Ovary (tissue), 3 donors: ENCODE measurements at regions not wholly inside any gene's neighbourhood (a gene's known extent, or its start where the extent isn't known, plus 50 kb on each side); places are given as distances from the start of the nearest gene placed in this dataset.

Source experiments
- CTCF ChIP-seq, 3 donors: fragments of 450-650 bp in 2 of 3; fragments of 200-600 bp in 1 of 3; IDR thresholded peaks; one replicate each; pipeline versions ENCODE4 v1.5.1 to v1.8.0; 2016 to 2022; ENCODE audit warnings: antibody characterized with exemption in 3 of 3, mild to moderate bottlenecking in 1 of 3
- POLR2A ChIP-seq: fragments of 450-650 bp; IDR thresholded peaks from one replicate; pipeline ENCODE4 v1.6.1; 2017; ENCODE audit warnings: antibody characterized with exemption, mild to moderate bottlenecking, moderate library complexity
- donor health status: DM: no; HTN: no; CAD: no.

GRCh38 chr2:216557820-216558219 lies 59.2 kb downstream of the RPL37A start:
- no peak for TF ChIP-seq CTCF (IDR thresholded peaks at IDR 0.05)
- TF ChIP-seq POLR2A = no peak
